Immature natural killer cell (primary cell): ENCODE measurements at regions not wholly inside any gene's neighbourhood (a gene's known extent, or its start where the extent isn't known, plus 50 kb on each side); places are given as distances from the start of the nearest gene placed in this dataset.

ENCODE experiments used
- DNase-seq, 3 donors: peaks; one replicate each; pipeline ENCODE4 v3.0.0; 2022; ENCODE audit warnings: mixed read lengths in 1 of 3
- H3K27ac Mint-ChIP-seq, 6 donors: one replicate each; pipeline ENCODE4 v1.8.0; 2020; ENCODE audit warnings: mixed read lengths in 6 of 6, mild to moderate bottlenecking in 5 of 6, inconsistent platforms in 4 of 6, moderate library complexity in 3 of 6
- H3K27me3 Mint-ChIP-seq, 3 donors: one replicate each; pipeline ENCODE4 v1.8.0; 2020 to 2021; ENCODE audit warnings: low read depth in 3 of 3, mild to moderate bottlenecking in 3 of 3, mixed read lengths in 3 of 3, moderate library complexity in 3 of 3, inconsistent platforms in 1 of 3
- H3K36me3 Mint-ChIP-seq, 3 donors: one replicate each; pipeline ENCODE4 v1.8.0; 2020; ENCODE audit warnings: mixed read lengths in 3 of 3, inconsistent platforms in 2 of 3, mild to moderate bottlenecking in 2 of 3
- H3K4me1 Mint-ChIP-seq, 2 donors: one replicate each; pipeline ENCODE4 v1.8.0; 2020; ENCODE audit warnings: inconsistent platforms in 2 of 2, mild to moderate bottlenecking in 2 of 2, mixed read lengths in 2 of 2, moderate library complexity in 1 of 2
- H3K4me3 Mint-ChIP-seq, 5 donors: one replicate each; pipeline ENCODE4 v1.8.0; 2020; ENCODE audit warnings: mild to moderate bottlenecking in 5 of 5, mixed read lengths in 5 of 5, inconsistent platforms in 3 of 5, moderate library complexity in 3 of 5
- H3K9me3 Mint-ChIP-seq, 6 donors: one replicate each; pipeline ENCODE4 v1.8.0; 2020; ENCODE audit warnings: mild to moderate bottlenecking in 6 of 6, mixed read lengths in 6 of 6, inconsistent platforms in 4 of 6, moderate library complexity in 3 of 6

GRCh38 chr9:3161912-3162311, 318.0 kb upstream of the PUM3 start:
- H3K27ac Mint-ChIP-seq: no peak overlapping the region
- H3K36me3 Mint-ChIP-seq: no peaks in the 10 kb centered on the region
- H3K27me3 Mint-ChIP-seq: peaks cover 0 to 7% (median 6%) of the 10 kb centered on the region in 3 donors
- no peaks in the 10 kb centered on the region for H3K4me1 Mint-ChIP-seq
- DNase-seq: no peak
- H3K9me3 Mint-ChIP-seq: peaks cover 0 to 9% (median 0%) of the 10 kb centered on the region in 6 donors
- H3K4me3 Mint-ChIP-seq: no peak overlapping the region

DNA sequence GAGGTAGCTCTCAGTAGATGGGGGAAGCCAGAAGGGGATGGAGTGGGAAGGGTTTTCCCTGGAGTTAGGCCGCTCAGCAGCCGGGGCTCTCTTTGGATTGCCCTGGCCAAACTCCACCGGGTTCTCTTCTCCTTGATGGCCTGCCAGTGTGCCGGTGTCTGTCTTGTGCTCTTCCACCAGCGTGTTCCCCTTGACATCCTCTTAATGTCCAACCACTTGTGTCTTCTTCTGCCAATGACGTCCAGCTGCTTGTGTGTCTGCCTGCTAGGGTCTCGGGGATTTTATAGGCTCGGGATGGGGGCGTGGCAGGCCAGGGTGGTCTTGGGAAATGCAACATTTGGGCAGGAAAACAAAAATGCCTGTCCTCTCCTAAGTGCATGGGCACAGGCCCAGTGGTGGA, 313.1 kb upstream of the PUM3 start:
- peaks cover 0 to 3% (median 0%) of the 10 kb centered on the region in 3 donors for H3K27me3 Mint-ChIP-seq
- no peak overlapping the region for H3K4me3 Mint-ChIP-seq
- H3K9me3 Mint-ChIP-seq: peaks cover 0 to 5% (median 0%) of the 10 kb centered on the region in 6 donors
- no peak for DNase-seq
- H3K27ac Mint-ChIP-seq: no peak overlapping the region
- H3K4me1 Mint-ChIP-seq: no peaks in the 10 kb centered on the region
- H3K36me3 Mint-ChIP-seq: no peaks in the 10 kb centered on the region

- no peak overlapping the region for H3K4me3 Mint-ChIP-seq
- no peaks in the 10 kb centered on the region for H3K36me3 Mint-ChIP-seq
- peaks cover 0 to 3% (median 0%) of the 10 kb centered on the region in 3 donors for H3K27me3 Mint-ChIP-seq
- peaks cover 0 to 6% (median under 1%) of the 10 kb centered on the region in 6 donors for H3K9me3 Mint-ChIP-seq
- H3K4me1 Mint-ChIP-seq: no peaks in the 10 kb centered on the region
- no peak for DNase-seq
- no peak overlapping the region for H3K27ac Mint-ChIP-seq
These were observed 308.0 kb upstream of the PUM3 start for GRCh38 chr9:3151672-3152576.

DNA sequence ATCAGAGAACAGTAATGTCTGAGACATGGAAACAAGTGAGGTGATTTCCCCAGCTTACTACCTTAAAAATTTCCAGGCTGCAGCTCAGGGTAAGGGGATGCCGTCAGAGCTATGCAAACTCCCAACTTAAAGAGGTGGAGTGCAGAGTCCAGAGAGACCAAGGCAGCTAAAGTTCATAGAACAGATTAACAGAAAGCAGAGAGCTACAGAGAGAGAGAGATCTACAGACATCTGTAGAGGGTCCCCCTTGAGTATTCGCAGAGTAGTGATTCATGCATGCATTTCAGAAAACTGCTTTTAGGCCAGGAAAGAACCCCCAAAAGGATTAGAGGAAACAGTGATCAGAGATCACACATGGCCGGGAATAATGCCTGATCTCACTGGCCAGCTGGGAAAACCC, 306.2 kb upstream of the PUM3 start:
- Mint-ChIP-seq H3K4me3 (no peak overlapping the region), H3K36me3 (no peaks in the 10 kb centered on the region), H3K4me1 (no peaks in the 10 kb centered on the region), H3K27ac (no peak overlapping the region), H3K27me3 (no peaks in the 10 kb centered on the region), H3K9me3 (peaks cover 0 to 8% (median under 1%) of the 10 kb centered on the region in 6 donors)
- no peak for DNase-seq

DNA sequence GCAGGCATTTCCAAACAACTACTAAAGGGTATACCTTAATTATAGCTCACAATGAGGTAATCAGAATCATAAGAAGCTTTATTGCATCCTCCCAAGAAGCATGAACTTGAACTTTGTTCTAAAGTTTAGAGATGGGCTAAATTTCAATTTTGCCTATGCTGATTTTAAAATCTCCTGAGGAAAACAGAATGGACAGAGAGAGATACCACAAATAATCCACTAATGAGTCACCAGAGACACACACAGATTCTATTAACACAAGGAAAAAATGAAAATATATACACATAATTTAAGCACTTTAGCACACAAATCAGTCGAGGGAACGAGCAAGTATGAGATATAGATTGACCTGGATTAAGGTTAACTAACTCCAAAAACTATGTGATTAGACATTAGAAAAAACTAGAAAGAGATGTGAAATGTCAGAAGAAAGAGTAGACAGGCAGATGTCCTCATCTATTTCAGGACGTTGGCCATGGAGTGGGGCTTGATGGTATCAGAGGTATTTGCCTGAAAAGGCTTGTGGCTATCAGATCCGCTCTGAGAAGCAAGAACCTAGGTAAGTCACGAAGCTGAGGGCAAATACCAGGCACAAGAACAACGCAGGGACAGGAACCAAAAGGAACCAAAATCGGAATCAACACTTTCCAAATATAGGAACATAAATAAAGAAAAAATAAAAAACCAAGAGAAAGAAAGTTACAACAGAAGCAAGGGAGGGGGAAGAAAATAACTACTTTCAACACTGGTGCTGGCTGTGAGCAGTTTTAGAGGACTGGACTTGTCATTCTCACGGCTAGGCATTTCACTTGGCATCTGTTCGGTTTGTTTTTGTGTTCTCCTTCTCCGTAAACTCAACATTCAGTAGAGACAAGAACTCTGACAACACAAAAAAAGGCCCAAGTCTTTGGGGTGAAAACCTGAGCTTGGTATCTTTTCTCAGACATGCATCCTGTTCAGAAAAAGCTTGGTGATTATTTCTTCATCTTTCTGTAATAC, 294.6 kb upstream of the PUM3 start:
- Mint-ChIP-seq H3K36me3 (no peaks in the 10 kb centered on the region), H3K9me3 (peaks cover 0 to 10% (median 3%) of the 10 kb centered on the region in 6 donors), H3K4me1 (no peaks in the 10 kb centered on the region), H3K4me3 (no peak overlapping the region), H3K27ac (no peak overlapping the region), H3K27me3 (peaks cover 1 to 8% (median 4%) of the 10 kb centered on the region in 3 donors)
- no peak for DNase-seq

DNA sequence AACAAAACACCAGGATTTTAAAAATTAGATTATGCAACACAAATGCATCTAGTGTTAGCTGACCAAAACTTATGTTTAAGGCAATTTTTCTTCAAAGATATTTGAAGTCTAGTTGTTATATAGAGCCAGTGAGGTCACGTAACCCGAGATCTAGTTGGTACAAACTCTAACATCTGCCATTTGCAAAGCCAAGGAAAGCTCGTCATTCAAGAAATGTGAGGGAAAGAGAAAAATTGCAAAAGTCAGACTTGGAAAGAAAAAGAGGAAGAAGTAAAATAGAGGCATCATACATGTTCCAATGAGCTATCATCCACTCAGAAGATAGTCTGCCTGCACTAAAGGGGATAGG, 293.4 kb upstream of the PUM3 start:
- Mint-ChIP-seq H3K4me1 (no peaks in the 10 kb centered on the region), H3K9me3 (peaks cover 0 to 8% (median 3%) of the 10 kb centered on the region in 6 donors), H3K4me3 (no peak overlapping the region), H3K27ac (no peak overlapping the region), H3K36me3 (no peaks in the 10 kb centered on the region), H3K27me3 (peaks cover 1 to 8% (median 4%) of the 10 kb centered on the region in 3 donors)
- DNase-seq: no peak

DNA sequence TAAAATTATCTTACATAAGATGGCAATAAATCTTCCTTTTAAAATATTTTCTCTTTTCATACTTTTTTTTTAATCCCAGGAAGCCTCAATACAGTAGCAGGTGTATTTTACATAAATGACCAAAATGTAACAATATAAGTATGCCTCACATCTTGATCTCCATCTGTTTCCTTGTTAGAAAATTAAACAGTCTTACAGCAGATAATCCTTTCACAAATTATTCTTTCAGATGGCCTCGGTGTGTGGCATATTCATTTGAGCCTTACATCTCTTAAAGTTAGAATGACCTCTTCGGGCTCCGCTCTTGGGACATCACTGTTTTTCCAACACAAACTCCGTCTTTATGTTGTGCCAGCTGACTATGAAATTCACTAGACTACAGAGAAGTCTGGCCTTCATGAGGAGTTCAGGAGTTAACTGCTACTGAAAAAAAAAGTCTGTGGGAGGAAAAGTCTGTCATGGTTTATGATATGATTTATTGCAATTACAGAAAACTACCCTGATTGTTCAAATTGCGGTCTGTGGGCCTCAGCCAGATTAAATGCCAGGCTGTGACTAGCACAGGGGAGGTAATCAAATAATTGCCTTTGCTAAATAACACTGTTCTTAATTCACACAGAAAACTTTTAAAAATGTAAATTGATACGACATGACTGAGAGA, 292.9 kb upstream of the PUM3 start:
- no peak for DNase-seq
- Mint-ChIP-seq H3K27me3 (peaks cover 1 to 8% (median 4%) of the 10 kb centered on the region in 3 donors), H3K4me3 (no peak overlapping the region), H3K9me3 (peaks cover 0 to 8% (median 3%) of the 10 kb centered on the region in 6 donors), H3K36me3 (no peaks in the 10 kb centered on the region), H3K27ac (no peak overlapping the region), H3K4me1 (no peaks in the 10 kb centered on the region)

- peaks cover 1 to 8% (median 4%) of the 10 kb centered on the region in 3 donors for H3K27me3 Mint-ChIP-seq
- no peak overlapping the region for H3K4me3 Mint-ChIP-seq
- no peak overlapping the region for H3K27ac Mint-ChIP-seq
- DNase-seq: no peak
- no peaks in the 10 kb centered on the region for H3K4me1 Mint-ChIP-seq
- H3K36me3 Mint-ChIP-seq: no peaks in the 10 kb centered on the region
- H3K9me3 Mint-ChIP-seq: peaks cover 0 to 8% (median 3%) of the 10 kb centered on the region in 6 donors
These were observed 292.3 kb upstream of the PUM3 start for GRCh38 chr9:3136230-3136629.

DNA sequence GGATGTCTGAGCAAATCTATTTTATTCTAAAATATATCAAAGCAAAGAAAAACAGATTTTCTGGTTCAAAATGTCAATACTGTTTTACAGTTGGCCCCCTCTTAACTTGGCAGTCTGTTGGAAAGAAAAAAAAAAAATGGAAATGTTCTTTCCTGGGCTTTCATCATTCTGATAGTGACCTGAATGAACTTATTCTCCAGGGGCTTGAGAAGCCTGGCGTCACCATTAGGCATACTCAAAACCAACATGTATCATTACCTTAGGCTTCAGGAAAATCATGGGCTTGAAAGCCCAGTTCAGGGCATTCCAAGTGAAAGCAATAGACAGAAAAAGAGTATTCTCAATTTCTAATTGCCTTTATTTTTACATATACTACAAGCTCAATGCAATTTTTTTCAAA, 283.7 kb upstream of the PUM3 start:
- peaks cover 0 to 2% (median 1%) of the 10 kb centered on the region in 3 donors for H3K27me3 Mint-ChIP-seq
- H3K27ac Mint-ChIP-seq: no peak overlapping the region
- H3K9me3 Mint-ChIP-seq: no peaks in the 10 kb centered on the region
- no peak overlapping the region for H3K4me3 Mint-ChIP-seq
- H3K4me1 Mint-ChIP-seq: no peaks in the 10 kb centered on the region
- no peaks in the 10 kb centered on the region for H3K36me3 Mint-ChIP-seq
- DNase-seq: no peak

GRCh38 chr9:3125602-3126405, 281.9 kb upstream of the PUM3 start:
- DNase-seq: no peak
- Mint-ChIP-seq H3K36me3 (no peaks in the 10 kb centered on the region), H3K27ac (no peak overlapping the region), H3K27me3 (peaks cover 0 to 6% (median 1%) of the 10 kb centered on the region in 3 donors), H3K4me1 (no peaks in the 10 kb centered on the region), H3K4me3 (no peak overlapping the region), H3K9me3 (no peaks in the 10 kb centered on the region)

GRCh38 chr9:3124001-3124400, 280.1 kb upstream of the PUM3 start:
- peaks cover 0 to 1% (median 0%) of the 10 kb centered on the region in 6 donors for H3K9me3 Mint-ChIP-seq
- H3K27me3 Mint-ChIP-seq: peaks cover 0 to 6% (median 1%) of the 10 kb centered on the region in 3 donors
- no peaks in the 10 kb centered on the region for H3K36me3 Mint-ChIP-seq
- no peaks in the 10 kb centered on the region for H3K4me1 Mint-ChIP-seq
- H3K4me3 Mint-ChIP-seq: no peak overlapping the region
- DNase-seq: no peak
- H3K27ac Mint-ChIP-seq: no peak overlapping the region

DNA sequence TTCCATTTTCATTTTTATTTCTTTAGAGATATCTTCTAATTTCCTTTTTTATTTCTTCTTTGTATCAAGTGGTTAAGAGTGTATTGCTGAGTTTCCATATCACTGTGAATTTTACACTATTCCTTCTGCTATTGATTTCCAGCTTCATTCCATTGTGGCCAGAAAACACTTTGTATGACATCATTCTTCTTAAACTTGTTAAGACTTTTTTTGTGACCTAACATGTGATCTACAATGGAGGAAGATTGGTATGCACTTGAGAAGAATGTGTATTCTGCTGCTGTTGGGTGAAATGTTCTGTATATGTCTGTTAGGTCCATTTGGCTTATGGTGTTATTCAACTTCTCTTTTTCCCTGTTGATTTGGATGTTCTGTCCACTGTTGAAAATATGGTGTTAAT, 274.2 kb upstream of the PUM3 start:
- H3K27ac Mint-ChIP-seq: no peak overlapping the region
- DNase-seq: no peak
- no peaks in the 10 kb centered on the region for H3K4me1 Mint-ChIP-seq
- H3K27me3 Mint-ChIP-seq: peaks cover 3 to 4% (median 4%) of the 10 kb centered on the region in 3 donors
- H3K4me3 Mint-ChIP-seq: no peak overlapping the region
- H3K9me3 Mint-ChIP-seq: peaks cover 0 to 28% (median 2%) of the 10 kb centered on the region in 6 donors
- no peaks in the 10 kb centered on the region for H3K36me3 Mint-ChIP-seq

GRCh38 chr9:3099646-3100045, 255.8 kb upstream of the PUM3 start:
- H3K9me3 Mint-ChIP-seq: peaks cover 0 to 3% (median 0%) of the 10 kb centered on the region in 6 donors
- H3K4me1 Mint-ChIP-seq: no peaks in the 10 kb centered on the region
- H3K36me3 Mint-ChIP-seq: no peaks in the 10 kb centered on the region
- no peak for DNase-seq
- H3K4me3 Mint-ChIP-seq: no peak overlapping the region
- H3K27ac Mint-ChIP-seq: no peak overlapping the region
- H3K27me3 Mint-ChIP-seq: peaks cover 0 to 2% (median 0%) of the 10 kb centered on the region in 3 donors
